Activated CD8-positive, alpha-beta memory T cell treated with anti-CD3 and anti-CD28 coated beads for 36 hours (primary cell): ENCODE measurements at regions not wholly inside any gene's neighbourhood (a gene's known extent, or its start where the extent isn't known, plus 50 kb on each side); places are given as distances from the start of the nearest gene placed in this dataset.
"Not testable (repeated sequence)": the region's sequence is repeated elsewhere in the genome, so short reads cannot be mapped to it uniquely, and the experiment has no call there.

Experiments used
- CTCF ChIA-PET: fragments of 350-600 bp; sonication (Branson Sonifier 250); formaldehyde crosslinking; loops from one replicate; lab custom pipeline; 2021; ENCODE audit warnings: antibody characterized with exemption; lab: Charles Lee
- POLR2A ChIA-PET: fragments of 350-600 bp; sonication (Branson Sonifier 250); formaldehyde crosslinking; loops from one replicate; lab custom pipeline; 2021; ENCODE audit warnings: antibody characterized with exemption; lab: Charles Lee

GRCh38 chr9:89839952-89840351 is 235.1 kb downstream of the GADD45G start:
- CTCF ChIA-PET, result interaction anchor here (1.1 kb wide), 1 partner anchor 72 kb away, joined by 3 read pairs; no protein-coding TSS in a partner anchor

GRCh38 chr9:89841456-89841855 is 236.6 kb downstream of the GADD45G start:
- ChIA-PET POLR2A (no interaction called here), CTCF (no interaction called here)

More at GRCh38 chr9:89839952-89840351, 235.1 kb downstream of the GADD45G start:
- POLR2A ChIA-PET, result no interaction called here

- CTCF ChIA-PET, result no interaction called here
These were observed 237.5 kb downstream of the GADD45G start for GRCh38 chr9:89842267-89842768.

GRCh38 chr9:89843074-89843473 is 238.3 kb downstream of the GADD45G start:
- POLR2A ChIA-PET, result no interaction called here
- CTCF ChIA-PET, result no interaction called here

More at GRCh38 chr9:89842267-89842768, 237.5 kb downstream of the GADD45G start:
- POLR2A ChIA-PET, result no interaction called here

- POLR2A ChIA-PET, result no interaction called here
- CTCF ChIA-PET, result no interaction called here
These were observed 238.8 kb downstream of the GADD45G start for GRCh38 chr9:89843591-89843990.

GRCh38 chr9:89844075-89844474 is 239.3 kb downstream of the GADD45G start:
- ChIA-PET POLR2A (no interaction called here), CTCF (no interaction called here)

- ChIA-PET POLR2A (no interaction called here), CTCF (no interaction called here)
These were observed 239.7 kb downstream of the GADD45G start for GRCh38 chr9:89844535-89844934.

- CTCF ChIA-PET, result no interaction called here
- POLR2A ChIA-PET, result no interaction called here
These were observed 240.5 kb downstream of the GADD45G start for GRCh38 chr9:89845321-89845720.

GRCh38 chr9:89845862-89846261 is 241.1 kb downstream of the GADD45G start:
- POLR2A ChIA-PET, result no interaction called here
- CTCF ChIA-PET, result no interaction called here

- POLR2A ChIA-PET, result no interaction called here
- CTCF ChIA-PET, result interaction anchor here (1.2 kb wide), 1 partner anchor 246 kb away, joined by 3 read pairs; no protein-coding TSS in a partner anchor
These were observed 243.5 kb downstream of the GADD45G start for GRCh38 chr9:89848060-89849040.

- ChIA-PET CTCF (no interaction called here), POLR2A (no interaction called here)
These were observed 244.3 kb downstream of the GADD45G start for GRCh38 chr9:89849096-89849495.

- POLR2A ChIA-PET, result no interaction called here
These were observed 245.3 kb downstream of the GADD45G start for GRCh38 chr9:89850153-89850552.

GRCh38 chr9:89850631-89851325 is 246.0 kb downstream of the GADD45G start:
- CTCF ChIA-PET, result no interaction called here
- POLR2A ChIA-PET, result no interaction called here

More at GRCh38 chr9:89850153-89850552, 245.3 kb downstream of the GADD45G start:
- CTCF ChIA-PET, result no interaction called here

GRCh38 chr9:89853161-89853560 is 248.3 kb downstream of the GADD45G start:
- ChIA-PET CTCF (no interaction called here), POLR2A (no interaction called here)

GRCh38 chr9:89853931-89854330 is 249.1 kb downstream of the GADD45G start:
- ChIA-PET CTCF (no interaction called here), POLR2A (no interaction called here)

GRCh38 chr9:89854715-89855475 is 250.1 kb downstream of the GADD45G start:
- CTCF ChIA-PET, result no interaction called here
- POLR2A ChIA-PET, result no interaction called here

GRCh38 chr9:89856296-89856695 is 251.5 kb downstream of the GADD45G start:
- POLR2A ChIA-PET, CTCF ChIA-PET: not testable (repeated sequence)

GRCh38 chr9:89856950-89857349 is 252.1 kb downstream of the GADD45G start:
- POLR2A ChIA-PET, CTCF ChIA-PET: not testable (repeated sequence)

- POLR2A ChIA-PET, CTCF ChIA-PET: not testable (repeated sequence)
These were observed 255.0 kb downstream of the GADD45G start for GRCh38 chr9:89859842-89860241.
